Muscle of leg (tissue), 3 donors: ENCODE measurements at regions not wholly inside any gene's neighbourhood (a gene's known extent, or its start where the extent isn't known, plus 50 kb on each side); places are given as distances from the start of the nearest gene placed in this dataset.
A peak's percentile ranks its signal among the peaks of the same experiment; 100 is the strongest.

ENCODE experiments used
- DNase-seq: peaks from one replicate; pipeline ENCODE4 v3.0.0; 2013
- H3K27ac ChIP-seq: one replicate; pipeline ENCODE4 v1.5.1; 2013; ENCODE audit warnings: mild to moderate bottlenecking, low read length, control low read depth
- H3K27me3 ChIP-seq: one replicate; pipeline ENCODE4 v1.6.1; 2013; ENCODE audit warnings: low read length; ENCODE audit not compliant: control insufficient read depth, insufficient read depth
- H3K36me3 ChIP-seq: one replicate; pipeline ENCODE4 v1.6.1; 2013; ENCODE audit warnings: low read length; ENCODE audit not compliant: control insufficient read depth, insufficient read depth
- H3K4me1 ChIP-seq: one replicate; pipeline ENCODE4 v1.6.1; 2013; ENCODE audit warnings: low read length; ENCODE audit not compliant: control insufficient read depth, insufficient read depth
- H3K4me3 ChIP-seq: one replicate; pipeline ENCODE4 v1.5.1; 2013; ENCODE audit warnings: low read length, control low read depth
- H3K9me3 ChIP-seq: replicated peaks from 2 replicates; pipeline ENCODE4 v1.6.1; 2013; ENCODE audit warnings: low read depth, low read length; ENCODE audit not compliant: control insufficient read depth
- WGBS: methylation state at CpG from one replicate; pipeline ENCODE4 v1.1.5; 2013; ENCODE audit warnings: missing lambda C conversion rate; ENCODE audit not compliant: insufficient coverage; 5-methylcytosine and 5-hydroxymethylcytosine counted together

GRCh38 chr3:69569520-69569919 lies 169.7 kb upstream of the MITF start:
- WGBS = no CpG with 5 or more reads among the region's 3 CpGs
- H3K36me3 ChIP-seq = no peaks in the 10 kb centered on the region
- H3K4me3 ChIP-seq = no peak overlapping the region
- H3K9me3 ChIP-seq = no peaks in the 10 kb centered on the region
- no peak for DNase-seq
- H3K27ac ChIP-seq = no peak overlapping the region
- no peaks in the 10 kb centered on the region for H3K27me3 ChIP-seq
- no peaks in the 10 kb centered on the region for H3K4me1 ChIP-seq

DNA sequence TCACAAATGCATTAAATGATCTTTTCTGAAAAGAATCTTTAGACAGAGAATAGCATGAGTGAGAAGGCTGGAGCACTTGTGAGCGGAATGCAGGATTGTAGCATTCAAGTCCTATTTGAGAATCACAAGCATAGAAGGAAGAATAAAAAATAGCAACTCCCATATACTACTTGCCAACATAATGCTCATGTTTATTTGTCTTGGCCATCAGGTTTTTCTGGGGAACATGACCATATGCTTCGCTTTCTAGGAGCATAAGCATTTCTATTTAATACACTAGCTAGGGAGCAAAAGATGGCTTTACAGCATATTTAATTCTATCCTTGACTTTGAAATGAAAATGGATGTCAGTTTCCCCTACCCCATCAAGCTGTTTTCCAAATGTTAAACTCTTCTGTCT lies 170.3 kb upstream of the MITF start:
- Histone ChIP-seq H3K4me1 (no peaks in the 10 kb centered on the region), H3K27ac (no peak overlapping the region), H3K9me3 (no peaks in the 10 kb centered on the region), H3K27me3 (no peaks in the 10 kb centered on the region), H3K36me3 (no peaks in the 10 kb centered on the region), H3K4me3 (no peak overlapping the region)
- WGBS = no CpG with 5 or more reads among the region's 2 CpGs
- DNase-seq = peak; percentile 68

- H3K4me3 ChIP-seq = no peak overlapping the region
These were observed 170.8 kb upstream of the MITF start for GRCh38 chr3:69568458-69568857.

GRCh38 chr3:69567710-69568052 lies 171.6 kb upstream of the MITF start:
- H3K9me3 ChIP-seq = no peaks in the 10 kb centered on the region
- no peaks in the 10 kb centered on the region for H3K27me3 ChIP-seq
- H3K4me1 ChIP-seq = no peaks in the 10 kb centered on the region
- H3K27ac ChIP-seq = no peak overlapping the region
- no peak for DNase-seq
- H3K36me3 ChIP-seq = no peaks in the 10 kb centered on the region
- no CpG with 5 or more reads among the region's 2 CpGs for WGBS
- H3K4me3 ChIP-seq = no peak overlapping the region

More at GRCh38 chr3:69568458-69568857, 170.8 kb upstream of the MITF start:
- no peak for DNase-seq
- H3K36me3 ChIP-seq = no peaks in the 10 kb centered on the region
- no peaks in the 10 kb centered on the region for H3K9me3 ChIP-seq
- H3K27me3 ChIP-seq = no peaks in the 10 kb centered on the region
- whole genome bisulfite sequencing = no CpG with 5 or more reads among the region's 2 CpGs
- no peaks in the 10 kb centered on the region for H3K4me1 ChIP-seq
- H3K27ac ChIP-seq = no peak overlapping the region

GRCh38 chr3:69567023-69567709 lies 172.1 kb upstream of the MITF start:
- H3K27me3 ChIP-seq = no peaks in the 10 kb centered on the region
- WGBS = 69% methylated on average over 3 of the region's 4 CpGs
- H3K9me3 ChIP-seq = no peaks in the 10 kb centered on the region
- DNase-seq = no peak
- H3K36me3 ChIP-seq = no peaks in the 10 kb centered on the region
- H3K27ac ChIP-seq = no peak overlapping the region
- no peak overlapping the region for H3K4me3 ChIP-seq
- no peaks in the 10 kb centered on the region for H3K4me1 ChIP-seq

DNA sequence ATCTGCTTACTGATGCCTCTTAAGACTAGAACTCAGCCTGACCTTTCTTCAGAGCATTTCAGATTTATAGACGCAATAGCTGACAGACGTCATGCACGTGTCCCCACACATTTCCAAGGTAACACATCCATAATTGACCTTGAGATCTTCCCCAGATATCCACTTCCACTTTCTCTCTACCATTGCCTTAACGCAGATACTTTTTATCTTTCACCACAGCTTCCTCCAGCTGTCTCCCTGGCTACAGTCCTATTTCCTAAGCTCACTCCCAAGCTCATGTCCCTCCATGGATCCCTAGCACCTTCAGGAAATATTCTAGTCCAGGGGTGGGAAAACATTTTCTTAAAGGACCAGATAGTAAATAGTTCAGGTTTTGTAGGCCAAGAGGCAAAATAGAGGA lies 173.0 kb upstream of the MITF start:
- DNase-seq = no peak
- H3K27ac ChIP-seq = no peak overlapping the region
- no peaks in the 10 kb centered on the region for H3K36me3 ChIP-seq
- no peak overlapping the region for H3K4me3 ChIP-seq
- H3K27me3 ChIP-seq = no peaks in the 10 kb centered on the region
- WGBS = 74% methylated on average over 4 of the region's 4 CpGs
- H3K4me1 ChIP-seq = no peaks in the 10 kb centered on the region
- H3K9me3 ChIP-seq = no peaks in the 10 kb centered on the region

GRCh38 chr3:69565316-69565715 lies 173.9 kb upstream of the MITF start:
- no peaks in the 10 kb centered on the region for H3K36me3 ChIP-seq
- no peaks in the 10 kb centered on the region for H3K27me3 ChIP-seq
- DNase-seq = no peak
- no peak overlapping the region for H3K27ac ChIP-seq
- H3K9me3 ChIP-seq = no peaks in the 10 kb centered on the region
- WGBS = 92% methylated on average over 2 of the region's 4 CpGs
- no peaks in the 10 kb centered on the region for H3K4me1 ChIP-seq
- no peak overlapping the region for H3K4me3 ChIP-seq

GRCh38 chr3:69563981-69564380 lies 175.3 kb upstream of the MITF start:
- H3K4me3 ChIP-seq = no peak overlapping the region
- H3K4me1 ChIP-seq = no peaks in the 10 kb centered on the region
- H3K9me3 ChIP-seq = no peaks in the 10 kb centered on the region
- no peaks in the 10 kb centered on the region for H3K27me3 ChIP-seq
- WGBS = 100% methylated on average over 1 of the region's 5 CpGs
- DNase-seq = no peak
- H3K27ac ChIP-seq = no peak overlapping the region
- no peaks in the 10 kb centered on the region for H3K36me3 ChIP-seq

GRCh38 chr3:69563151-69563550 lies 176.1 kb upstream of the MITF start:
- WGBS = 100% methylated on average over 1 of the region's 3 CpGs
- H3K4me1 ChIP-seq = no peaks in the 10 kb centered on the region
- no peaks in the 10 kb centered on the region for H3K27me3 ChIP-seq
- no peak overlapping the region for H3K27ac ChIP-seq
- DNase-seq = no peak
- no peaks in the 10 kb centered on the region for H3K36me3 ChIP-seq
- H3K4me3 ChIP-seq = no peak overlapping the region
- H3K9me3 ChIP-seq = no peaks in the 10 kb centered on the region

- no peaks in the 10 kb centered on the region for H3K9me3 ChIP-seq
- H3K36me3 ChIP-seq = no peaks in the 10 kb centered on the region
- DNase-seq = no peak
- H3K27me3 ChIP-seq = no peaks in the 10 kb centered on the region
- H3K4me3 ChIP-seq = no peak overlapping the region
- no peak overlapping the region for H3K27ac ChIP-seq
- WGBS = no CpG with 5 or more reads among the region's 4 CpGs
- H3K4me1 ChIP-seq = no peaks in the 10 kb centered on the region
These were observed 176.1 kb upstream of the FRMD4B start for GRCh38 chr3:69562020-69562419.

GRCh38 chr3:69560818-69561217 lies 174.9 kb upstream of the FRMD4B start:
- H3K27ac ChIP-seq = no peak overlapping the region
- no peak overlapping the region for H3K4me3 ChIP-seq
- H3K4me1 ChIP-seq = no peaks in the 10 kb centered on the region
- H3K27me3 ChIP-seq = no peaks in the 10 kb centered on the region
- H3K9me3 ChIP-seq = no peaks in the 10 kb centered on the region
- DNase-seq = no peak
- H3K36me3 ChIP-seq = no peaks in the 10 kb centered on the region
